MM.1S (cell line): ENCODE measurements at regions not wholly inside any gene's neighbourhood (a gene's known extent, or its start where the extent isn't known, plus 50 kb on each side); places are given as distances from the start of the nearest gene placed in this dataset.

Experiments
- DNase-seq: peaks from one replicate; pipeline ENCODE4 v3.0.0-alpha.2; 2015
- H2AFZ ChIP-seq: fragments of 300-600 bp; sonication (generic); 2 replicates; pipeline ENCODE4 v1.6.0; 2016; ENCODE audit warnings: antibody characterized with exemption, low read length
- H3F3A ChIP-seq: fragments of 300-600 bp; sonication (generic); 2 replicates; pipeline ENCODE4 v1.6.1; 2016; ENCODE audit warnings: mild to moderate bottlenecking, antibody characterized with exemption, low read length, moderate library complexity, mixed read lengths; ENCODE audit not compliant: insufficient read depth
- H3K27ac ChIP-seq: fragments of 300-600 bp; sonication (generic); 2 replicates; pipeline ENCODE4 v1.5.1; 2016; ENCODE audit warnings: mild to moderate bottlenecking, low read length
- H3K27me3 ChIP-seq: fragments of 300-600 bp; sonication (generic); replicated peaks from 2 replicates; pipeline ENCODE4 v1.6.0; 2016; ENCODE audit warnings: low read length; ENCODE audit not compliant: insufficient read depth
- H3K36me3 ChIP-seq: fragments of 300-600 bp; sonication (generic); replicated peaks from 2 replicates; pipeline ENCODE4 v1.6.1; 2016; ENCODE audit warnings: mild to moderate bottlenecking, low read length, mixed read lengths; ENCODE audit not compliant: insufficient read depth
- H3K4me1 ChIP-seq: fragments of 300-600 bp; sonication (generic); 2 replicates; pipeline ENCODE4 v1.6.1; 2016; ENCODE audit warnings: low read length, mixed read lengths
- H3K4me2 ChIP-seq: fragments of 300-600 bp; sonication (generic); 2 replicates; pipeline ENCODE4 v1.6.0; 2016; ENCODE audit warnings: low read depth, low read length
- H3K4me3 ChIP-seq: fragments of 300-600 bp; sonication (generic); 2 replicates; pipeline ENCODE4 v1.5.1; 2016; ENCODE audit warnings: low read length, mixed read lengths
- H3K79me2 ChIP-seq: fragments of 300-600 bp; sonication (generic); 2 replicates; pipeline ENCODE4 v1.6.1; 2016; ENCODE audit warnings: mixed run types, low read length, mixed read lengths
- H3K9ac ChIP-seq: fragments of 300-600 bp; sonication (generic); 2 replicates; pipeline ENCODE4 v1.6.1; 2016; ENCODE audit warnings: low read length, mixed read lengths
- H3K9me2 ChIP-seq: fragments of 300-600 bp; sonication (generic); replicated peaks from 2 replicates; pipeline ENCODE4 v1.6.1; 2016; ENCODE audit warnings: mild to moderate bottlenecking, low read length, mixed read lengths; ENCODE audit not compliant: insufficient read depth
- H3K9me3 ChIP-seq: fragments of 300-600 bp; sonication (generic); replicated peaks from 2 replicates; pipeline ENCODE4 v1.6.1; 2016; ENCODE audit warnings: mild to moderate bottlenecking, low read length, mixed read lengths; ENCODE audit not compliant: insufficient read depth
- H4K20me1 ChIP-seq: fragments of 300-600 bp; sonication (generic); 2 replicates; pipeline ENCODE4 v1.6.1; 2016; ENCODE audit warnings: mild to moderate bottlenecking, low read length, moderate library complexity, mixed read lengths; ENCODE audit not compliant: insufficient read depth
- CTCF ChIP-seq: fragments of 300-600 bp; sonication (generic); IDR thresholded peaks from 2 replicates; pipeline ENCODE4 v1.5.1; 2016; ENCODE audit warnings: antibody characterized with exemption, low read length, mixed read lengths
- EZH2 ChIP-seq: fragments of 300-600 bp; sonication (generic); optimal IDR thresholded peaks from 2 replicates; pipeline ENCODE3; 2017; ENCODE audit warnings: low read depth, mild to moderate bottlenecking, antibody characterized with exemption, low read length, mixed read lengths
- EZH2phosphoT487 ChIP-seq: fragments of 300-600 bp; sonication (generic); IDR thresholded peaks from 2 replicates; pipeline ENCODE4 v1.6.1; 2018; ENCODE audit warnings: antibody characterized with exemption, low read length

- DNase-seq = no peak
- Histone ChIP-seq H3K4me1 (no peaks in the 10 kb centered on the region), H3K4me2 (no peak overlapping the region), H3K27me3 (no peaks in the 10 kb centered on the region), H3K36me3 (no peaks in the 10 kb centered on the region), H3K27ac (no peak overlapping the region), H3K4me3 (no peak overlapping the region), H3K79me2 (no peaks in the 10 kb centered on the region), H3F3A (no peaks in the 10 kb centered on the region), H2AFZ (no peak overlapping the region), H4K20me1 (no peaks in the 10 kb centered on the region), H3K9ac (no peak overlapping the region), H3K9me3 (no peaks in the 10 kb centered on the region), H3K9me2 (no peaks in the 10 kb centered on the region)
- no peak for TF ChIP-seq EZH2phosphoT487
- no peak for TF ChIP-seq CTCF
- no peak for TF ChIP-seq EZH2
These were observed 115.4 kb upstream of the ETV6 start for GRCh38 chr12:11534064-11534463.

- TF ChIP-seq EZH2phosphoT487 (no peak), CTCF (no peak), EZH2 (no peak)
- Histone ChIP-seq H3K4me1 (no peaks in the 10 kb centered on the region), H3K4me3 (no peak overlapping the region), H4K20me1 (no peaks in the 10 kb centered on the region), H3K9me3 (no peaks in the 10 kb centered on the region), H3K9ac (no peak overlapping the region), H3K79me2 (no peaks in the 10 kb centered on the region), H3K27ac (no peak overlapping the region), H2AFZ (no peak overlapping the region), H3K9me2 (no peaks in the 10 kb centered on the region), H3F3A (no peaks in the 10 kb centered on the region), H3K36me3 (no peaks in the 10 kb centered on the region), H3K27me3 (no peaks in the 10 kb centered on the region), H3K4me2 (no peak overlapping the region)
- DNase-seq = no peak
These were observed 114.3 kb upstream of the ETV6 start for GRCh38 chr12:11535127-11535526.

GRCh38 chr12:11539156-11539555, 110.3 kb upstream of the ETV6 start:
- no peaks in the 10 kb centered on the region for H3K9me2 ChIP-seq
- no peak overlapping the region for H3K27ac ChIP-seq
- TF ChIP-seq EZH2 (no peak), EZH2phosphoT487 (no peak), CTCF (no peak)
- no peaks in the 10 kb centered on the region for H3K79me2 ChIP-seq
- no peaks in the 10 kb centered on the region for H3F3A ChIP-seq
- H3K9ac ChIP-seq = no peak overlapping the region
- no peak for DNase-seq
- no peak overlapping the region for H2AFZ ChIP-seq
- no peak overlapping the region for H3K4me2 ChIP-seq
- no peaks in the 10 kb centered on the region for H3K9me3 ChIP-seq
- no peaks in the 10 kb centered on the region for H3K4me1 ChIP-seq
- no peaks in the 10 kb centered on the region for H3K27me3 ChIP-seq
- H4K20me1 ChIP-seq = no peaks in the 10 kb centered on the region
- H3K36me3 ChIP-seq = no peaks in the 10 kb centered on the region
- no peak overlapping the region for H3K4me3 ChIP-seq
